Kidney glomerular epithelial cell (primary cell): ENCODE measurements at regions not wholly inside any gene's neighbourhood (a gene's known extent, or its start where the extent isn't known, plus 50 kb on each side); places are given as distances from the start of the nearest gene placed in this dataset.
A peak's percentile ranks its signal among the peaks of the same experiment; 100 is the strongest.
"Not testable (repeated sequence)": the region's sequence is repeated elsewhere in the genome, so short reads cannot be mapped to it uniquely, and the experiment has no call there.

ENCODE experiments used
- DNase-seq: peaks from one replicate; lab custom pipeline; 2025; lab: John Stamatoyannopoulos, UW

- no peak for DNase-seq
Observed at GRCh38 chr10:121305066-121305465, 293.2 kb downstream of the FGFR2 start.

- no peak for DNase-seq
Observed at GRCh38 chr10:121306159-121306673, 292.0 kb downstream of the FGFR2 start.

GRCh38 chr10:121307411-121307980 lies 290.7 kb downstream of the FGFR2 start:
- DNase-seq: peak; percentile 18

GRCh38 chr10:121308020-121308419 lies 290.2 kb downstream of the FGFR2 start:
- no peak for DNase-seq

- no peak for DNase-seq
Observed at GRCh38 chr10:121309164-121309563, 289.1 kb downstream of the FGFR2 start.

GRCh38 chr10:121310151-121310711 lies 288.0 kb downstream of the FGFR2 start:
- peak; percentile 73 for DNase-seq

- DNase-seq: no peak
Observed at GRCh38 chr10:121311812-121312443, 286.3 kb downstream of the FGFR2 start.

- DNase-seq: no peak
Observed at GRCh38 chr10:121312587-121312986, 285.7 kb downstream of the FGFR2 start.

GRCh38 chr10:121313119-121313875 lies 284.9 kb downstream of the FGFR2 start:
- DNase-seq: no peak

GRCh38 chr10:121316432-121316831 lies 281.8 kb downstream of the FGFR2 start:
- DNase-seq: no peak

GRCh38 chr10:121317374-121317773 lies 280.9 kb downstream of the FGFR2 start:
- DNase-seq: no peak

GRCh38 chr10:121322046-121322445 lies 276.2 kb downstream of the FGFR2 start:
- no peak for DNase-seq

- DNase-seq: no peak
Observed at GRCh38 chr10:121322776-121323175, 275.5 kb downstream of the FGFR2 start.

GRCh38 chr10:121323443-121323842 lies 274.8 kb downstream of the FGFR2 start:
- DNase-seq: no peak

- peak; percentile 81 for DNase-seq
Observed at GRCh38 chr10:121324678-121325213, 273.5 kb downstream of the FGFR2 start.

GRCh38 chr10:121325490-121326231 lies 272.6 kb downstream of the FGFR2 start:
- no peak for DNase-seq

- DNase-seq: no peak
Observed at GRCh38 chr10:121326905-121327304, 271.3 kb downstream of the FGFR2 start.

- no peak for DNase-seq
Observed at GRCh38 chr10:121327727-121328126, 270.5 kb downstream of the FGFR2 start.

- not testable (repeated sequence) for DNase-seq
Observed at GRCh38 chr10:121329631-121330030, 268.6 kb downstream of the FGFR2 start.

GRCh38 chr10:121330563-121330962 lies 267.7 kb downstream of the FGFR2 start:
- no peak for DNase-seq

GRCh38 chr10:121332353-121332752 lies 265.9 kb downstream of the FGFR2 start:
- DNase-seq: no peak
